Esophagus squamous epithelium (tissue), 4 donors: ENCODE measurements at regions not wholly inside any gene's neighbourhood (a gene's known extent, or its start where the extent isn't known, plus 50 kb on each side); places are given as distances from the start of the nearest gene placed in this dataset.

Experiments
- CTCF ChIP-seq, 6 experiments: fragments of 450-650 bp in 4 of 6; fragments of 200-600 bp in 2 of 6; sonication (generic) in 2 of 6; IDR thresholded peaks; one replicate each; pipeline ENCODE4 v1.5.1; 2016 to 2019; ENCODE audit warnings: antibody characterized with exemption in 6 of 6, mild to moderate bottlenecking in 4 of 6, moderate library complexity in 4 of 6
- POLR2A ChIP-seq, 4 donors: fragments of 450-650 bp; IDR thresholded peaks; one replicate each; pipeline ENCODE4 v1.6.1; 2017; ENCODE audit warnings: antibody characterized with exemption in 4 of 4, mild to moderate bottlenecking in 4 of 4, moderate library complexity in 3 of 4

- TF ChIP-seq CTCF (IDR thresholded peaks at IDR 0.05) (no peak), POLR2A (IDR thresholded peaks at IDR 0.05) (no peak)
Observed at GRCh38 chr6:78593898-78594667, 273.3 kb upstream of the IRAK1BP1 start.
